Psoas muscle (tissue), 7 donors: ENCODE measurements at regions not wholly inside any gene's neighbourhood (a gene's known extent, or its start where the extent isn't known, plus 50 kb on each side); places are given as distances from the start of the nearest gene placed in this dataset.

ENCODE experiments used
- ATAC-seq, 4 donors: fragments of 200-7000 bp; cut with Tn5 transposase; one replicate each; pipeline ENCODE4 v1.9.1; 2020; ENCODE audit warnings: moderate library complexity in 3 of 4, mild to moderate bottlenecking in 2 of 4
- DNase-seq, 2 donors: peaks; one replicate each; pipeline ENCODE4 v3.0.0-alpha.2; 2020
- H3K27ac ChIP-seq: fragments of 200-600 bp; one replicate; pipeline ENCODE4 v1.8.0; 2022
- H3K27me3 ChIP-seq, 3 donors: fragments of 200-600 bp in 1 of 3; one replicate each; pipeline versions ENCODE4 v1.6.1 to v1.8.0; 2013 to 2022; ENCODE audit warnings: low read length in 2 of 3, mild to moderate bottlenecking in 2 of 3, moderate library complexity in 1 of 3; ENCODE audit not compliant: insufficient read depth in 3 of 3
- H3K36me3 ChIP-seq, 2 donors: fragments of 200-600 bp in 1 of 2; one replicate each; pipeline versions ENCODE4 v1.6.1 to v1.8.0; 2013 to 2022; ENCODE audit warnings: low read depth in 1 of 2, mild to moderate bottlenecking in 1 of 2, moderate library complexity in 1 of 2; ENCODE audit not compliant: insufficient read depth in 1 of 2
- H3K4me1 ChIP-seq: fragments of 200-600 bp; one replicate; pipeline ENCODE4 v1.8.0; 2022
- H3K4me3 ChIP-seq: fragments of 200-600 bp; one replicate; pipeline ENCODE4 v1.8.0; 2022; ENCODE audit warnings: mild to moderate bottlenecking
- H3K9me3 ChIP-seq: fragments of 200-600 bp; one replicate; pipeline ENCODE4 v1.8.0; 2022
- WGBS, 3 donors: extraction: QIAGEN DNeasy Blood & Tissue Kit; methylation state at CpG; one replicate each; pipeline versions ENCODE4 v1.1.6 to v1.1.7; 2013; 5-methylcytosine and 5-hydroxymethylcytosine counted together
- intact Hi-C, 2 donors: fragments of 100-400 bp; cut with DNase I; formaldehyde crosslinking; loops; one replicate each; pipeline versions ENCODE4 v1.11.0 to v1.14.2; 2022
- TF ChIP-seq, protein P1 (sequence below): fragments of 200-600 bp; IDR thresholded peaks from one replicate; pipeline ENCODE4 v1.8.0; 2022; ENCODE audit warnings: antibody characterized with exemption
- donor health status: healthy with polysubstance abuse.
- donor health status: DM: no; HTN: no; CAD: no; lungs with moderate emphysema.
- donor health status: Bipolar disorder and iron deficiency.
- donor health status: healthy.
- donor health status: DM: yes; HTN: yes; CAD: no.
- donor health status: DM: no; HTN: no; CAD: no.
- donor health status: DM: yes; HTN: yes; CAD: no.

DNA sequence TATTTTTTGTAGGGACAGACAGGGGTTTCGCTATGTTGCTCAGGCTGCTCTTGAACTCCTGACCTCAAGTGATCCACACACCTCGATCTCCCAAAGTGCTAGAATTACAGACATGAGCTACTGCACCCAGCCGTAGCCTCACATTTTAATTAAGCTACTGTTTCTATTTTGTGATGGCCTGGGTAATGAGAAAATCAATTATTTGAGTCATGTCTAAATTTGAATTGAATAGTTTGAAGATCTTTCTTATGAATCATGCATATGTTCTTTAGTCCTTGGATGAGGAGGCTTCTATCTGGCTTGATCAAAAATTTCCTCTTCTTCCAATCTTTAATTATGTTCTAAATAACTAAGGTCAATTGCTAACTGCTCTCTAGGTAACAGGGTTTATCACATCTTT, 175.0 kb downstream of the REEP3 start:
- Histone ChIP-seq H3K36me3 (no peaks in the 10 kb centered on the region), H3K9me3 (no peaks in the 10 kb centered on the region), H3K4me1 (peaks cover 32% of the 10 kb centered on the region), H3K27ac (no peak overlapping the region), H3K27me3 (no peaks in the 10 kb centered on the region), H3K4me3 (no peak overlapping the region)
- 83 to 92% (median 91%) methylated on average over 3 of the region's 3 CpGs for WGBS, 3 donors
- ATAC-seq (no peak), DNase-seq (no peak)
- intact Hi-C loops, result no loop called here
- TF ChIP-seq, protein P1, sequence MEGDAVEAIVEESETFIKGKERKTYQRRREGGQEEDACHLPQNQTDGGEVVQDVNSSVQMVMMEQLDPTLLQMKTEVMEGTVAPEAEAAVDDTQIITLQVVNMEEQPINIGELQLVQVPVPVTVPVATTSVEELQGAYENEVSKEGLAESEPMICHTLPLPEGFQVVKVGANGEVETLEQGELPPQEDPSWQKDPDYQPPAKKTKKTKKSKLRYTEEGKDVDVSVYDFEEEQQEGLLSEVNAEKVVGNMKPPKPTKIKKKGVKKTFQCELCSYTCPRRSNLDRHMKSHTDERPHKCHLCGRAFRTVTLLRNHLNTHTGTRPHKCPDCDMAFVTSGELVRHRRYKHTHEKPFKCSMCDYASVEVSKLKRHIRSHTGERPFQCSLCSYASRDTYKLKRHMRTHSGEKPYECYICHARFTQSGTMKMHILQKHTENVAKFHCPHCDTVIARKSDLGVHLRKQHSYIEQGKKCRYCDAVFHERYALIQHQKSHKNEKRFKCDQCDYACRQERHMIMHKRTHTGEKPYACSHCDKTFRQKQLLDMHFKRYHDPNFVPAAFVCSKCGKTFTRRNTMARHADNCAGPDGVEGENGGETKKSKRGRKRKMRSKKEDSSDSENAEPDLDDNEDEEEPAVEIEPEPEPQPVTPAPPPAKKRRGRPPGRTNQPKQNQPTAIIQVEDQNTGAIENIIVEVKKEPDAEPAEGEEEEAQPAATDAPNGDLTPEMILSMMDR, result no peak

DNA sequence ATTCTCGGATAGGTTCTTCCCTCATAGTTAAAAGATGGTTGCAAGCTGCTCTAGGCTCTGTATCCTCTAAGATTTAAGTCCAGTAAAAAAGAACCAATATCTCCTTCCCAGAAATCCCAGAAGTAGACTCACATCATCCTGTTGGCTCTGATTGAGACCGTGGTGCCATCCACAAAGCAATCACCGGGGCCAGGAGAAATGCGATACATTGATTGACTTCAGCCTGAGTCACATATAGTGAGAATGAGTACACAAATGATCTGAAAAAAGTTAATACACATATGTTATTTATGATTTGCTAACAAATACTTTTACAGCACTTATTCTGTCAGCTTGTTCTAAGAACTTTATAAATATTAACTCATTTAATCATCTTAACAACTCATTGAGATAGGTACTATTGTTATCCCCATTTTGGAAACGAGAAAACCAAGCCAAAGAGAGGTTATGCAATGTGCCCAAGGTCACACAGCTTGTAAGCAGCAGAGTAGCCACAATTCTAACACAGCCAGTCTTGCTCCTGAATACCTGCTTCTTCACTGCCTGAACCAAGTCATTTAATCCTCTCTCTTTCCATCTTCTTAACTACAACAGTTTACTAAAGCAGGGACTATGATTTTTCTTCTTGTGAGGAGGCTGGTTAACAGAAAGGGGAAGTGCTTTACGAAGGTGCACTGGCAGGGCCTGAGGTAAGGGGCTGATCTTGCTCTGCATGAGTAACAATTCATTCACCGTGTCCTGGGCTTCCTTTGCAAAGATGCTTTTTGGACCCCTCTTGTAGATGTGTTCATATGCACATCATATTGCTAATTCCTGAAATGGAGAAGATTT, 177.0 kb downstream of the REEP3 start:
- TF ChIP-seq, protein P1, result no peak
- Histone ChIP-seq H3K4me1 (peaks cover 43% of the 10 kb centered on the region), H3K9me3 (no peaks in the 10 kb centered on the region), H3K27ac (peak overlapping the region; percentile 88), H3K36me3 (no peaks in the 10 kb centered on the region), H3K4me3 (no peak overlapping the region), H3K27me3 (no peaks in the 10 kb centered on the region)
- DNase-seq (no peak), ATAC-seq (no peak)
- WGBS, 3 donors, result 76 to 84% (median 79%) methylated on average over 7 of the region's 7 CpGs
- intact Hi-C loops, result no loop called here

DNA sequence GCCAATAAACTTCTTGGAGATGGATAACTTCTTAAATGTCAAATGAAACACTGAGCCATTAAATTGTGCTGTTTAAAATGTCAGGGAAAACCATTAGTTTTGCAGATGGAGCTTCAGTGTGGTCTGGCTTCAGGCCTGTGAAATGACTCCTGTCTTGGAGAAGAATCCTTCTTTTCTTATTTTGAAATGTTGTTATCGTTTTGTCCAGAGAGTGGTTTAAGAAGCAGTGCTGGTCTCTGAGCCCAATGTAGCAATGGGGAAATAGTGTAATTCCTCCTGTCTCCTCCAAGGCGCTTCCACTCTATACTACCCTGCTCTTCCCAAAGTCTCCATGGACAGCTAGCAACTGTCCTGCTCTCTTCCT, 177.6 kb downstream of the REEP3 start:
- TF ChIP-seq, protein P1, result no peak
- ATAC-seq (no peak), DNase-seq (no peak)
- peaks cover 49% of the 10 kb centered on the region for H3K4me1 ChIP-seq
- no peaks in the 10 kb centered on the region for H3K9me3 ChIP-seq
- intact Hi-C loops, result no loop called here
- no peak overlapping the region for H3K4me3 ChIP-seq
- WGBS, 3 donors, result 71 to 84% (median 83%) methylated on average over 2 of the region's 2 CpGs
- H3K36me3 ChIP-seq, result no peaks in the 10 kb centered on the region
- H3K27me3 ChIP-seq, result no peaks in the 10 kb centered on the region
- H3K27ac ChIP-seq, result peak overlapping the region; percentile 88

DNA sequence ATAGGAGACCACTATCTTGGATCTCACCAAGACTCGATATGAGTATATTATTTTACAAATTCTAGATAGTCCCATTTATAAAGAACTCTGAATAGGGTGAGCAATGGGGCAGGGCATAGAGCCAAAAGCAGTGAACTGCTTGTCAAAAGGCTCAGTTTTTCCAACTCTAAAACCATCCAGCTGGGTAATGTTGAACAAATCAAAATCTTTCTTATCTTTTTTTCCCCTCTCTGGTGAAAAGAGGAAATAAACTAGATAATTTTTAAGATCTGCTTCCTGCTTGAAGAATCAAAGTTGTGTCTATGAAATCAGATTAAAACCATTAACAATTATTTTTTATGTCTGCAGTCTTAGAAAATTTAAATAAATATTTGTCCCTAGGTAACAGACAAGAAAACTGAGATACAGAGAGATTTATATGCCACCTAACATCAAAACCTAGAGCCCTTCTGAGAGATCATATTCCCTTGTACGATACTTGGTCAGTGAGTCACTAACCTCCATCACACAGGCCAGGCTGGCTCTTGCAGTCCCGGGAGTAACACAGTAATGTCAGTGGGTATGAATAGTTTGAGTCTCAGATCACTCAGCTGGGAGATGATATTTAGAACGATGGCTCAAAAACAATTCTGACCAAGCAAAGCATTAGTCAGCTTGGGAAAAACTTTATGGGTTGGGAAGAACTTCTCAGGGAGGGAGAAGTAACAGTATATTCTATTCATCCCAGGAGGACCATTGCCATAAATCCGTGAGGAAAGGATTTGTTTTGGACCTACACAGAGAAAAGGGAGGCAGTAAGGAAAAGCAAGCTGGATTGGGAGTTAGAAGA, 178.8 kb downstream of the REEP3 start:
- intact Hi-C loops, result no loop called here
- H3K27ac ChIP-seq, result peak overlapping the region; percentile 88
- DNase-seq (peak; percentile 64 to 78), ATAC-seq (peak; percentile 94 to 98 (median 98))
- H3K4me1 ChIP-seq, result peaks cover 56% of the 10 kb centered on the region
- H3K9me3 ChIP-seq, result no peaks in the 10 kb centered on the region
- H3K36me3 ChIP-seq, result no peaks in the 10 kb centered on the region
- TF ChIP-seq, protein P1, result no peak
- peak overlapping the region; percentile 15 for H3K4me3 ChIP-seq
- WGBS, 3 donors, result 18 to 26% (median 21%) methylated on average over 5 of the region's 5 CpGs
- no peaks in the 10 kb centered on the region for H3K27me3 ChIP-seq
